Trophoblast cell (in vitro differentiated cells and primary cell): ENCODE measurements at regions not wholly inside any gene's neighbourhood (a gene's known extent, or its start where the extent isn't known, plus 50 kb on each side); places are given as distances from the start of the nearest gene placed in this dataset.

Experiments
- DNase-seq, 2 donors: peaks; one replicate each; pipeline ENCODE4 v3.0.0-alpha.2; 2016
- H2AFZ ChIP-seq: 2 replicates; pipeline ENCODE4 v1.6.1; 2013; ENCODE audit warnings: low read length, moderate library complexity, mild to moderate bottlenecking; ENCODE audit not compliant: insufficient read depth, poor library complexity
- H2AK5ac ChIP-seq: 2 replicates; pipeline ENCODE4 v1.6.1; 2013; ENCODE audit warnings: mild to moderate bottlenecking, low read length
- H2BK120ac ChIP-seq: 2 replicates; pipeline ENCODE4 v1.6.1; 2013; ENCODE audit warnings: low read length, mild to moderate bottlenecking, moderate library complexity; ENCODE audit not compliant: insufficient read depth, poor library complexity
- H2BK12ac ChIP-seq: 2 replicates; pipeline ENCODE4 v1.6.1; 2013; ENCODE audit warnings: mild to moderate bottlenecking, low read length, moderate library complexity
- H2BK5ac ChIP-seq: 2 replicates; pipeline ENCODE4 v1.6.1; 2013; ENCODE audit warnings: low read length, low read depth, moderate library complexity, mild to moderate bottlenecking; ENCODE audit not compliant: poor library complexity
- H3K14ac ChIP-seq: 2 replicates; pipeline ENCODE4 v1.6.1; 2013; ENCODE audit warnings: mild to moderate bottlenecking, low read length
- H3K18ac ChIP-seq: 2 replicates; pipeline ENCODE4 v1.6.1; 2013; ENCODE audit warnings: mild to moderate bottlenecking, low read length
- H3K23ac ChIP-seq: 2 replicates; pipeline ENCODE4 v1.6.1; 2013; ENCODE audit warnings: low read length
- H3K27ac ChIP-seq: 2 replicates; pipeline ENCODE4 v1.5.1; 2013; ENCODE audit warnings: low read depth, mild to moderate bottlenecking, inconsistent platforms, low read length, moderate library complexity
- H3K27me3 ChIP-seq: 2 replicates; pipeline ENCODE4 v1.6.1; 2013; ENCODE audit warnings: inconsistent platforms, mild to moderate bottlenecking, low read length, moderate library complexity; ENCODE audit not compliant: insufficient read depth
- H3K36me3 ChIP-seq, 2 experiments: 1 replicate in 1 of 2; 2 replicates in 1 of 2; pipeline ENCODE4 v1.6.1; 2013; ENCODE audit warnings: low read length in 2 of 2, mild to moderate bottlenecking in 2 of 2, moderate library complexity in 1 of 2; ENCODE audit not compliant: insufficient read depth in 2 of 2, control insufficient read depth in 1 of 2
- H3K4ac ChIP-seq: 2 replicates; pipeline ENCODE4 v1.6.1; 2013; ENCODE audit warnings: low read depth, mild to moderate bottlenecking, low read length, moderate library complexity
- H3K4me1 ChIP-seq, 2 experiments: 1 replicate in 1 of 2; 2 replicates in 1 of 2; pipeline ENCODE4 v1.6.1; 2013; ENCODE audit warnings: low read length in 2 of 2, mild to moderate bottlenecking in 2 of 2, moderate library complexity in 1 of 2; ENCODE audit not compliant: insufficient read depth in 2 of 2, control insufficient read depth in 1 of 2
- H3K4me2 ChIP-seq: 2 replicates; pipeline ENCODE4 v1.6.1; 2013; ENCODE audit warnings: inconsistent platforms, mild to moderate bottlenecking, low read length, moderate library complexity
- H3K4me3 ChIP-seq: 2 replicates; pipeline ENCODE4 v1.5.1; 2013; ENCODE audit warnings: mild to moderate bottlenecking, low read depth, low read length, inconsistent platforms
- H3K79me1 ChIP-seq: one replicate; pipeline ENCODE4 v1.6.1; 2013; ENCODE audit warnings: low read length
- H3K79me2 ChIP-seq: 2 replicates; pipeline ENCODE4 v1.6.1; 2013; ENCODE audit warnings: low read length, mild to moderate bottlenecking; ENCODE audit not compliant: control insufficient read depth, insufficient read depth, poor library complexity
- H3K9ac ChIP-seq: 2 replicates; pipeline ENCODE4 v1.6.1; 2013; ENCODE audit warnings: mild to moderate bottlenecking, low read length
- H3K9me3 ChIP-seq: 2 replicates; pipeline ENCODE4 v1.6.1; 2013; ENCODE audit warnings: low read depth, mild to moderate bottlenecking, control low read depth, inconsistent platforms, low read length; ENCODE audit not compliant: insufficient read depth
- H4K12ac ChIP-seq: 2 replicates; pipeline ENCODE4 v1.6.1; 2013; ENCODE audit warnings: low read depth, mild to moderate bottlenecking, low read length, moderate library complexity
- H4K8ac ChIP-seq: 2 replicates; pipeline ENCODE4 v1.6.1; 2013; ENCODE audit warnings: low read depth, mild to moderate bottlenecking, low read length, moderate library complexity
- H4K91ac ChIP-seq: one replicate; pipeline ENCODE4 v1.6.1; 2013; ENCODE audit warnings: low read depth, mild to moderate bottlenecking, low read length, moderate library complexity
- WGBS: extraction: QIAGEN DNeasy Blood & Tissue Kit; methylation state at CpG from one replicate; pipeline ENCODE4 v1.1.7; 2013; ENCODE audit warnings: missing lambda C conversion rate; ENCODE audit not compliant: insufficient read length, insufficient coverage; ENCODE audit errors: extremely low coverage; 5-methylcytosine and 5-hydroxymethylcytosine counted together

DNA sequence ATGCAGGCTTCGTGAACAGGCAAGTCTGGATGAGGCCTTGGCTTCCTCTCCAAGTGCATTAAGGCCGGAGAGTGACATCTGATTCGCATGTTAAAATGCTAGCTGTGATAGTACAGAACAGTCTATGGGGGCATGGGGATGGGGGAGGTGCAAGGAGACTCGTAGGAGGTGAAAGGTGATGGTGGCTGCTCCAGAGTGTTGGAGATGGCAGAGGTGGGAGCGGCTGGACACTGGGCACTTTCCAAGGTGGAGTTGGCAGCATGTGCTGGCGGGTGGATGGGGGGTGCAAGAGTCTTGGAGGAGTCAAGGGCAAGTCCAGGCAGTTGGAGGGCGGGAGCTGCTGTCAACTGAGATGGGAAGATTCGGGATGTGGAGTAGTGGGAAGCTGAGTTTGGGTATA lies 350.9 kb upstream of the TNRC6C start:
- H2AK5ac ChIP-seq, result no peak overlapping the region
- no peak overlapping the region for H3K18ac ChIP-seq
- no peak overlapping the region for H2AFZ ChIP-seq
- H3K9ac ChIP-seq, result no peak overlapping the region
- H4K12ac ChIP-seq, result no peak overlapping the region
- no peak overlapping the region for H4K91ac ChIP-seq
- H2BK120ac ChIP-seq, result no peak overlapping the region
- H3K27me3 ChIP-seq, result no peaks in the 10 kb centered on the region
- H3K79me2 ChIP-seq, result no peaks in the 10 kb centered on the region
- H2BK5ac ChIP-seq, result no peak overlapping the region
- H3K9me3 ChIP-seq, result peaks cover 1% of the 10 kb centered on the region
- H3K4me3 ChIP-seq, result no peak overlapping the region
- WGBS, result no CpG with 5 or more reads among the region's 8 CpGs
- H3K4me2 ChIP-seq, result no peak overlapping the region
- no peak overlapping the region for H3K23ac ChIP-seq
- H3K27ac ChIP-seq, result no peak overlapping the region
- H3K14ac ChIP-seq, result no peak overlapping the region
- H4K8ac ChIP-seq, result no peak overlapping the region
- no peaks in the 10 kb centered on the region for H3K4me1 ChIP-seq
- H3K4ac ChIP-seq, result no peak overlapping the region
- DNase-seq, result no peak
- no peak overlapping the region for H2BK12ac ChIP-seq
- no peaks in the 10 kb centered on the region for H3K79me1 ChIP-seq
- no peaks in the 10 kb centered on the region for H3K36me3 ChIP-seq

DNA sequence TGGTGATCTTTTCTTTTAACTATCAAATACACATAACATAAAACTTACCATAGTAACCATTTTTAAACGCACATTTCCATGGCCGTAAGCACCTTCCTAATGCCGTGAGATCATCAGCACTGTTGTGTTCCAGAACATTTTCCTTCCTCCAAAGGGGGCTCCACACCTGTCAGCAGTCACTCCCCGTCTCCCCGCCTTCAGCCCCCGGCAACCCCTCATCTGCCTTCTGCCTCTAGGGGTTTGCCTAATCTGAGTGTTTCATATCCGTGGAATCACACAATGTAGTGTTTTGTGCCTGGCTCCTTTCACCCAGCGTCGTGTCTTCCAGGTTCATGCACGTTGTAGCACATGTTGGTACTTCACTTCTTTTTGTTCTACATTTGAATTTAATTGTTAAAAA lies 350.1 kb upstream of the TNRC6C start:
- no peak overlapping the region for H2AK5ac ChIP-seq
- no peak for DNase-seq
- 100% methylated on average over 1 of the region's 10 CpGs for WGBS

DNA sequence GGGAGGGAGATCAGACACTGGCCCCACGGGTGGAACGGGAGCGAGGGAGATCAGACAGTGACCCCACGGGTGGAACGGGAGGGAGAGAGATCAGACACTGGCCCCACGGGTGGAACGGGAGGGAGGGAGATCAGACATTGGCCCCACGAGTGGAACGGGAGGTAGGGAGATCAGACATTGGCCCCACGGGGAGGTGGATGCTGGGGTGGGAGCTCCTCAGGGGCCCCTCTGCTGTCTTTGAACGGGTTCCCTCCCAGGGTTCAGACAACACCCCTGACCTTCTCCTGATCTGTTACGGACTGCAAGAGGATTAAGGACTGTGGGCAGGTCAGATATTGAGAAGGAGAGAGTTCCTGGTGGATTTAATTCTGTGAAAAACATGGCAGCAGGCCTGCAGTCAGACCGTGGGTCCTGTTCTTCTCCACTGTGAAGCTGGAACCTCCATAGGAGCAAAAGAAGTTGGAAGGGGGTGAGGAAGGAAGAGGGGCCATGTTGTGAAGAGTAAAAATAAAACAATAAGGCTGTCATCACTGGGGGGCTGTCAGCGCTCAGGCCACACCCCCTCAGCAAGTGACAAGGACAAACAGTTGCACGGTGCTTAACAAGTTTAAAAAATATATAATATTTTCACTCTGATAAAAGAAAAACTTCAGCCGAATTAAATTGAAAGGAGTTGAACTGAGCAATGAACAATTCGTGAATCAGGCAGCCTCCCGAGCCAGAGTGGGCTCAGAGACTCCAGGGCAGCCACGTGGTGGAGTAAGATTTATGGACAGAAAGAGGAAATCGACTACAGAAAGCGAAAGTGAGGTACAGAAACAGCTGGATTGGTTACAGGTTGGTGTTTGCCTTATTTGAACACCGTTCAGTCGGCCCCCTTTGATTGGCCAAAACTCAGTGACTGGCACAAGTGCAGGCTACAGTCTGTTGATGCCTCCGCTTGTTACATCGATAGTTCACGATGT lies 348.7 kb upstream of the TNRC6C start:
- Histone ChIP-seq H3K4me3 (no peak overlapping the region), H3K9ac (no peak overlapping the region), H3K4me1 (no peaks in the 10 kb centered on the region), H3K9me3 (peaks cover 1% of the 10 kb centered on the region), H4K91ac (no peak overlapping the region), H3K79me1 (no peaks in the 10 kb centered on the region), H3K23ac (no peak overlapping the region), H4K12ac (no peak overlapping the region), H3K4ac (no peak overlapping the region), H3K27ac (no peak overlapping the region), H3K18ac (no peak overlapping the region), H4K8ac (no peak overlapping the region), H3K14ac (no peak overlapping the region), H2BK5ac (no peak overlapping the region), H2BK12ac (no peak overlapping the region), H3K4me2 (no peak overlapping the region), H3K27me3 (no peaks in the 10 kb centered on the region), H3K79me2 (no peaks in the 10 kb centered on the region), H2BK120ac (no peak overlapping the region), H3K36me3 (no peaks in the 10 kb centered on the region), H2AK5ac (no peak overlapping the region), H2AFZ (no peak overlapping the region)
- WGBS, result no CpG with 5 or more reads among the region's 26 CpGs
- no peak for DNase-seq

More for the DNA sequence above, 350.1 kb upstream of the TNRC6C start:
- H2BK120ac ChIP-seq, result no peak overlapping the region
- no peak overlapping the region for H3K14ac ChIP-seq
- no peak overlapping the region for H3K9ac ChIP-seq
- peaks cover 1% of the 10 kb centered on the region for H3K9me3 ChIP-seq
- no peaks in the 10 kb centered on the region for H3K36me3 ChIP-seq
- no peak overlapping the region for H3K23ac ChIP-seq
- no peak overlapping the region for H4K12ac ChIP-seq
- H3K27ac ChIP-seq, result no peak overlapping the region
- no peak overlapping the region for H2AFZ ChIP-seq
- no peaks in the 10 kb centered on the region for H3K79me2 ChIP-seq
- no peaks in the 10 kb centered on the region for H3K4me1 ChIP-seq
- H4K91ac ChIP-seq, result no peak overlapping the region
- no peak overlapping the region for H3K4me3 ChIP-seq
- H4K8ac ChIP-seq, result no peak overlapping the region
- H3K27me3 ChIP-seq, result no peaks in the 10 kb centered on the region
- no peak overlapping the region for H3K4ac ChIP-seq
- H3K4me2 ChIP-seq, result no peak overlapping the region
- H2BK5ac ChIP-seq, result no peak overlapping the region
- H3K18ac ChIP-seq, result no peak overlapping the region
- H3K79me1 ChIP-seq, result no peaks in the 10 kb centered on the region
- no peak overlapping the region for H2BK12ac ChIP-seq

DNA sequence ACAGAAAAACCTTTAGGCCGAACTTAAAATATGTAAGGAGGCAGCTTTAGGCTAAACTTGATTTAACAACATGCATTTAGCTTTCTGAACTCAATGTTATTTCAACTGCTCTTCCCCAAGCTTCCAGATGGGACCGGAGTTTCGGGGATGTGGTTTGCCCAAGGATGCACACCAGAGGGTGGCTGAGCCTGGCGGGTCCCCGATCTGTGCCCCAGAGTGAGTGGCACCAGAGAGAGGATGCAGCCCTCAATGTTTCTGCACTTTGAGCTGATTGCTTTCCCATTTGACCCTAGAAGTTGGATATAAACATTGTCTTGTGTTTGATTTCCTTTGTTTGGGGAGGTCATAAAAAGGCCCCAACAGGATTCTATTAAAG lies 348.0 kb upstream of the TNRC6C start:
- Histone ChIP-seq H3K14ac (no peak overlapping the region), H3K18ac (no peak overlapping the region), H3K27ac (no peak overlapping the region), H3K23ac (no peak overlapping the region), H4K12ac (no peak overlapping the region), H3K4me2 (no peak overlapping the region), H3K4me1 (no peaks in the 10 kb centered on the region), H2BK12ac (no peak overlapping the region), H2AK5ac (no peak overlapping the region), H3K9ac (no peak overlapping the region), H3K36me3 (no peaks in the 10 kb centered on the region), H3K79me2 (no peaks in the 10 kb centered on the region), H4K8ac (no peak overlapping the region), H3K4ac (no peak overlapping the region), H3K79me1 (no peaks in the 10 kb centered on the region), H4K91ac (no peak overlapping the region), H3K27me3 (no peaks in the 10 kb centered on the region), H3K9me3 (peaks cover 1% of the 10 kb centered on the region), H2BK120ac (no peak overlapping the region), H3K4me3 (no peak overlapping the region), H2AFZ (no peak overlapping the region), H2BK5ac (no peak overlapping the region)
- no CpG with 5 or more reads among the region's 5 CpGs for WGBS
- no peak for DNase-seq
